GM12891 (cell line): ENCODE measurements at regions not wholly inside any gene's neighbourhood (a gene's known extent, or its start where the extent isn't known, plus 50 kb on each side); places are given as distances from the start of the nearest gene placed in this dataset.

Experiments
- POLR2A ChIP-seq: IDR thresholded peaks from 2 replicates; pipeline ENCODE4 v1.6.1; 2011; ENCODE audit warnings: low read depth, low read length, control low read depth
- POLR2AphosphoS5 ChIP-seq: IDR thresholded peaks from 2 replicates; pipeline ENCODE4 v1.6.1; 2011; ENCODE audit warnings: low read depth, low read length, control low read depth
- POU2F2 ChIP-seq: IDR thresholded peaks from 2 replicates; pipeline ENCODE4 v1.6.1; 2011; ENCODE audit warnings: low read depth, mild to moderate bottlenecking, control low read depth, low read length, moderate library complexity
- SPI1 ChIP-seq: IDR thresholded peaks from 2 replicates; pipeline ENCODE4 v1.6.1; 2011; ENCODE audit warnings: low read depth, low read length, control low read depth
- TAF1 ChIP-seq: IDR thresholded peaks from 2 replicates; pipeline ENCODE4 v1.6.1; 2011; ENCODE audit warnings: low read depth, low read length, control low read depth

- no peak for TF ChIP-seq POLR2A
- no peak for TF ChIP-seq TAF1
- no peak for TF ChIP-seq POLR2AphosphoS5
- no peak for TF ChIP-seq SPI1
- TF ChIP-seq POU2F2, result no peak
Observed at GRCh38 chr12:75751769-75752471, 240.5 kb upstream of the KRR1 start.
